Fibroblast of lung (primary cell): ENCODE measurements at regions not wholly inside any gene's neighbourhood (a gene's known extent, or its start where the extent isn't known, plus 50 kb on each side); places are given as distances from the start of the nearest gene placed in this dataset.

Source experiments
- EZH2 ChIP-seq: IDR thresholded peaks from 2 replicates; pipeline ENCODE4 v1.5.1; 2012; ENCODE audit warnings: low read length, control low read depth, mild to moderate bottlenecking; ENCODE audit errors: missing control alignments
- TF ChIP-seq, protein P1 (sequence below), 2 donors: IDR thresholded peaks in 1 of 2; conservative IDR thresholded peaks in 1 of 2; 1 replicate in 1 of 2; 2 replicates in 1 of 2; pipeline ENCODE4 v1.5.1; 2011 to 2012; ENCODE audit warnings: low read length in 2 of 2, control low read depth in 1 of 2, inconsistent platforms in 1 of 2, low read depth in 1 of 2, mild to moderate bottlenecking in 1 of 2

DNA sequence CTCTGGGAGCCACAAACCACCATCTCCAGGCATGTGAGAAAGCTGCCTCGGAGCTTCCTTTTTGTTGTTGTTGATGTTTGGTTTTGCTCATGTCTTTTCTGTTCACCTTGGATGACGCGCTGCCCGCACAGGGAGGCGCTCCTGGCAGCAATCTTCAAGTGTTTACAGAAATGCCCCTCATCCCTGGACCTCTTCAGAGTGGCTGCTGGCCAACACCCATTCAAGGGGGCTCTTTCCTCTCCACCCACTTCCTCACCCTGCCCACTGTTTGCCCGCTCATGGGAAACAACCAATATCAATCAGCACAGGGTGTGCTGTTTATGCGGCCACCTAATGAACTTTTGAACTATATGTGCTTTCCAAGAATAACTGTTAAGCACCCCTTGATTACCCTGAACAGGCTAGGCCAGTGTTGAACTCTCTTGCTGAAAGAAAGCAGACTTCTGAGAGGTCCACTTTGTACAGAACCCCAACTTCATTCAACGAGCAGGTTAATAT lies 355.1 kb upstream of the CLNK start:
- TF ChIP-seq, protein P1, sequence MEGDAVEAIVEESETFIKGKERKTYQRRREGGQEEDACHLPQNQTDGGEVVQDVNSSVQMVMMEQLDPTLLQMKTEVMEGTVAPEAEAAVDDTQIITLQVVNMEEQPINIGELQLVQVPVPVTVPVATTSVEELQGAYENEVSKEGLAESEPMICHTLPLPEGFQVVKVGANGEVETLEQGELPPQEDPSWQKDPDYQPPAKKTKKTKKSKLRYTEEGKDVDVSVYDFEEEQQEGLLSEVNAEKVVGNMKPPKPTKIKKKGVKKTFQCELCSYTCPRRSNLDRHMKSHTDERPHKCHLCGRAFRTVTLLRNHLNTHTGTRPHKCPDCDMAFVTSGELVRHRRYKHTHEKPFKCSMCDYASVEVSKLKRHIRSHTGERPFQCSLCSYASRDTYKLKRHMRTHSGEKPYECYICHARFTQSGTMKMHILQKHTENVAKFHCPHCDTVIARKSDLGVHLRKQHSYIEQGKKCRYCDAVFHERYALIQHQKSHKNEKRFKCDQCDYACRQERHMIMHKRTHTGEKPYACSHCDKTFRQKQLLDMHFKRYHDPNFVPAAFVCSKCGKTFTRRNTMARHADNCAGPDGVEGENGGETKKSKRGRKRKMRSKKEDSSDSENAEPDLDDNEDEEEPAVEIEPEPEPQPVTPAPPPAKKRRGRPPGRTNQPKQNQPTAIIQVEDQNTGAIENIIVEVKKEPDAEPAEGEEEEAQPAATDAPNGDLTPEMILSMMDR (conservative IDR thresholded peaks at IDR 0.05 in 1 of 2, IDR thresholded peaks at IDR 0.05 in 1 of 2; ENCODE audit: low read depth in 1 of 2, low read length in 2 of 2), result no peak
- TF ChIP-seq EZH2, result no peak
